K562 (cell line): ENCODE measurements at regions not wholly inside any gene's neighbourhood (a gene's known extent, or its start where the extent isn't known, plus 50 kb on each side); places are given as distances from the start of the nearest gene placed in this dataset.

Source experiments
- ATAC-seq: fragments of 200-7000 bp; cut with Tn5 transposase; 3 replicates; pipeline ENCODE4 v1.9.1; 2020; ENCODE audit warnings: moderate library complexity
- BruUV-seq: library from RNA; stranded (reverse); fragments of 400-500 nt; replicated peaks from 2 replicates; lab custom pipeline; 2021; lab: Mats Ljungman, UMichigan
- CTCF ChIA-PET: fragments of 300-600 bp; formaldehyde crosslinking; extraction: SDS; loops from one replicate; lab custom pipeline; 2021; ENCODE audit warnings: low intra/inter-chr PET ratio; lab: Yijun Ruan, JAX
- POLR2A ChIA-PET: fragments of 300-600, 350-650 bp; sonication (Branson Sonifier 250); formaldehyde crosslinking; extraction: SDS; loops from one replicate; lab custom pipeline; 2021; ENCODE audit warnings: antibody characterized with exemption, inconsistent platforms; lab: Yijun Ruan, JAX
- DNase-seq, 4 experiments: peaks; one replicate each; pipeline versions ENCODE4 v3.0.0 to v3.0.0-alpha.2; 2011 to 2018; ENCODE audit warnings: low spot score in 3 of 4, mixed read lengths in 3 of 4; ENCODE audit errors: extremely low read depth in 1 of 4
- FAIRE-seq: peaks from 2 replicates; lab custom pipeline; 2011; peaks lifted over from hg19 to GRCh38; lab: Jason Lieb, UNC
- H2AFZ ChIP-seq: 2 replicates; pipeline ENCODE4 v1.6.0; 2011; ENCODE audit warnings: low read depth, low read length, control low read depth, inconsistent platforms
- H3K27ac ChIP-seq: fragments of 200-600 bp; 3 replicates; pipeline ENCODE4 v1.8.0; 2011; ENCODE audit warnings: low read depth, mild to moderate bottlenecking, control low read depth, inconsistent platforms, low read length, moderate library complexity, mixed read lengths; ENCODE audit errors: extremely low read depth
- H3K27me3 ChIP-seq, 2 experiments: fragments of 300-600 bp in 1 of 2; 2 replicates in 1 of 2; 3 replicates in 1 of 2; pipeline versions ENCODE4 v1.6.0 to v1.8.0; 2011; ENCODE audit warnings: inconsistent platforms in 2 of 2, low read length in 2 of 2, mild to moderate bottlenecking in 1 of 2, mixed read lengths in 1 of 2, moderate library complexity in 1 of 2; ENCODE audit not compliant: control insufficient read depth in 2 of 2, insufficient read depth in 2 of 2
- H3K36me3 ChIP-seq: fragments of 300-600 bp; 3 replicates; pipeline ENCODE4 v1.8.0; 2011; ENCODE audit warnings: mild to moderate bottlenecking, low read length, inconsistent platforms; ENCODE audit not compliant: control insufficient read depth, insufficient read depth
- H3K4me1 ChIP-seq, 2 experiments: fragments of 200-600 bp in 1 of 2; replicated peaks in 1 of 2; 2 replicates in 1 of 2; 3 replicates in 1 of 2; pipeline versions ENCODE4 v1.5.1 to v1.8.0; 2011; ENCODE audit warnings: inconsistent platforms in 2 of 2, low read length in 2 of 2, mild to moderate bottlenecking in 1 of 2, mixed read lengths in 1 of 2, moderate library complexity in 1 of 2; ENCODE audit not compliant: control insufficient read depth in 2 of 2, insufficient read depth in 2 of 2
- H3K4me2 ChIP-seq: 2 replicates; pipeline ENCODE4 v1.6.1; 2011; ENCODE audit warnings: low read length, control low read depth, inconsistent platforms, mixed read lengths; ENCODE audit not compliant: insufficient read depth
- H3K4me3 ChIP-seq: fragments of 200-600 bp; sonication (generic), shearing (Covaris generic); 2 replicates; pipeline ENCODE4 v1.5.1; 2016; ENCODE audit warnings: control low read depth, inconsistent platforms
- H3K79me2 ChIP-seq: fragments of 200-600 bp; 3 replicates; pipeline ENCODE4 v1.8.0; 2011; ENCODE audit warnings: low read length, inconsistent platforms; ENCODE audit not compliant: control insufficient read depth, insufficient read depth
- H3K9ac ChIP-seq, 2 experiments: 2 replicates each; pipeline versions ENCODE4 v1.6.0 to v1.6.1; 2011; ENCODE audit warnings: low read depth in 2 of 2, low read length in 2 of 2, control low read depth in 1 of 2, inconsistent platforms in 1 of 2, mild to moderate bottlenecking in 1 of 2, mixed read lengths in 1 of 2; ENCODE audit not compliant: insufficient read depth in 1 of 2
- H3K9me1 ChIP-seq: one replicate; pipeline ENCODE4 v1.6.0; 2011; ENCODE audit warnings: inconsistent platforms, mild to moderate bottlenecking, low read length, moderate library complexity; ENCODE audit not compliant: control insufficient read depth, insufficient read depth
- H3K9me3 ChIP-seq: replicated peaks from 2 replicates; pipeline ENCODE4 v1.5.1; 2011; ENCODE audit warnings: low read depth, low read length, inconsistent platforms; ENCODE audit not compliant: control insufficient read depth, insufficient read depth
- H4K20me1 ChIP-seq: replicated peaks from 2 replicates; pipeline ENCODE4 v1.6.1; 2011; ENCODE audit warnings: low read length, inconsistent platforms, mixed read lengths; ENCODE audit not compliant: control insufficient read depth, insufficient read depth
- C11orf30 ChIP-seq: fragments of 450-650 bp; IDR thresholded peaks from 2 replicates; pipeline ENCODE4 v1.6.1; 2016; ENCODE audit warnings: low read depth, mild to moderate bottlenecking
- CAMTA2 ChIP-seq: fragments of 250-450 bp; sonication (Bioruptor Pico); conservative IDR thresholded peaks from 2 replicates; pipeline ENCODE4 v1.5.1; 2022
- CTBP1 ChIP-seq: fragments of 450-650 bp; IDR thresholded peaks from 2 replicates; pipeline ENCODE4 v1.6.1; 2016; ENCODE audit warnings: borderline replicate concordance
- MAFG ChIP-seq: fragments of 450-650 bp; conservative IDR thresholded peaks from 2 replicates; pipeline ENCODE4 v1.6.1; 2016; ENCODE audit warnings: missing genetic modification characterization, missing compliant biosample characterization
- NELFE ChIP-seq: IDR thresholded peaks from 2 replicates; pipeline ENCODE4 v1.6.1; 2011; ENCODE audit warnings: mild to moderate bottlenecking; ENCODE audit not compliant: insufficient read depth, insufficient read length
- PHTF2 ChIP-seq: fragments of 250-450 bp; sonication (Bioruptor Pico); IDR thresholded peaks from 2 replicates; pipeline ENCODE4 v1.5.0; 2021; ENCODE audit warnings: mild to moderate bottlenecking
- SIN3A ChIP-seq, 2 experiments: fragments of 150-350 bp in 1 of 2; IDR thresholded peaks; 2 replicates each; pipeline ENCODE4 v1.6.1; 2011 to 2016; ENCODE audit warnings: borderline replicate concordance in 2 of 2, low read depth in 2 of 2, low read length in 2 of 2, mild to moderate bottlenecking in 2 of 2, moderate library complexity in 2 of 2; ENCODE audit not compliant: control insufficient read depth in 1 of 2
- ZNF586 ChIP-seq: fragments of 450-650 bp; formaldehyde crosslinking; conservative IDR thresholded peaks from 2 replicates; pipeline ENCODE4 v1.4.0; 2020; ENCODE audit warnings: mild to moderate bottlenecking, moderate library complexity
- WGBS: fragments of 100-300 bp; shearing (Covaris generic); methylation state at CpG from one replicate; pipeline ENCODE4 v1.1.6; 2016; ENCODE audit warnings: low coverage, mixed read lengths; ENCODE audit not compliant: insufficient coverage; ENCODE audit errors: missing lambda C conversion rate; 5-methylcytosine and 5-hydroxymethylcytosine counted together
- in situ Hi-C: fragments of 300-500 bp; cut with MboI; formaldehyde crosslinking; loops from 4 replicates; pipeline ENCODE4 v1.15.0; 2018; ENCODE audit warnings: inconsistent platforms, mixed read lengths
- intact Hi-C: fragments of 100-400 bp; cut with micrococcal nuclease; formaldehyde crosslinking; loops from 2 replicates; pipeline ENCODE4 v1.14.2; 2022
- TF ChIP-seq, protein P1 (sequence below): fragments of 250-450 bp; sonication (Bioruptor Pico); IDR thresholded peaks from 2 replicates; pipeline ENCODE4 v1.4.0; 2020
- TF ChIP-seq, protein P2 (sequence below): fragments of 450-650 bp; IDR thresholded peaks from 2 replicates; pipeline ENCODE4 v1.6.1; 2014; ENCODE audit warnings: low read depth, mild to moderate bottlenecking, moderate library complexity, borderline replicate concordance
- TF ChIP-seq, protein P3 (sequence below): fragments of 450-650 bp; conservative IDR thresholded peaks from 2 replicates; pipeline ENCODE4 v1.6.1; 2016; ENCODE audit warnings: missing genetic modification characterization, low read depth, mild to moderate bottlenecking, control low read depth, missing compliant biosample characterization

DNA sequence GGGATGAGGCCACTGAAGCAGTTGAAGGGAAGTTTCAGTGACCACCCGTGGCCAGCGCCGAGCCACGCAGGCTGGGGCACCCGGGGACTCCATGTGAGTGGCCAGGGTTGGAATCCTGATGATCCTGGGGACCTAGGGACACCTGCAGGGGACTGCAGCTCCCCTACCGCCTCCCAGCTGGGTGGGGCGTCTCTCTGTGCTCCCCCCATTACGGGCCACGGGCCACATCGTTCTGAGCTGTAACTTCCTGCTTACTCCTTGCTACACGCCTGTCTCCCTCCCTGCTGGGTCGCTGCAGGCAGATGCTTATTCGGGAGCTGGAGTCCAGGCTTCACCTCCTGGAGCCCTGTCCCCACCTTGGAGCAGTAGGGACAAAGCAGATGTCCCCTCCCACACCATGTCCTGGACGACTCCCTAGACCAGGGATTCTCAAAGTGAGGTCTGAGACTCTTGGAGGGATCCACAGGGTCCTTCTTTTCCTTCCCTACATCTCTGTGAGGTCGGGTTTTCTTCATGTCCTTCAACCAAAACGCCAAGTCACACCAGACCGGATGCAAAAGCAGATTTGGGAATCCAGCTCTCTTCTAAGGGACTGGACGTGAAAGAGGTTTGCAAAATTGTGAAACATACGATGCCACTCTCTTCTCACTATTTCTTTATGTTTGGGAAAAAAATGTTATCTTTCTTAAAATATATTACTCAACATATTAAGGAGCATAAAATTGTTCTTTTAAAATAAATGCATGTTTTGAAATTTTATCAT is 85.9 kb upstream of the NCOR2 start:
- ATAC-seq = peak; percentile 66
- ChIA-PET CTCF (no interaction called here), POLR2A (interaction anchor here (0.5 to 2.2 kb wide), 4 partner anchors 11 to 151 kb away, joined by 3 to 13 read pairs (median 4); no protein-coding TSS in a partner anchor)
- no peaks in the 10 kb centered on the region for H3K27me3 ChIP-seq
- H3K9ac ChIP-seq = peak overlapping the region; percentile 30 to 80
- H3K4me1 ChIP-seq = peaks cover 8 to 26% of the 10 kb centered on the region in 2 experiments; a peak in 4 of 5 replicates
- H4K20me1 ChIP-seq = no peaks in the 10 kb centered on the region
- peak overlapping the region; percentile 87 for H2AFZ ChIP-seq
- no peaks in the 10 kb centered on the region for H3K79me2 ChIP-seq
- no peak overlapping the region for H3K4me3 ChIP-seq
- no TSS peak for BruUV-seq
- intact Hi-C loops (no loop called here), in situ Hi-C loops (no loop called here)
- peak overlapping the region; percentile 69 for H3K4me2 ChIP-seq
- no peaks in the 10 kb centered on the region for H3K36me3 ChIP-seq
- FAIRE-seq = peak; percentile 68
- H3K27ac ChIP-seq = no peak overlapping the region
- 20% methylated on average over 19 of the region's 19 CpGs for WGBS
- H3K9me3 ChIP-seq = no peaks in the 10 kb centered on the region; the same call in 1 of the 2 replicates
- DNase-seq = peak in 2 of 4 experiments; percentile 30 to 42
- H3K9me1 ChIP-seq = no peaks in the 10 kb centered on the region
- TF ChIP-seq, protein P1, sequence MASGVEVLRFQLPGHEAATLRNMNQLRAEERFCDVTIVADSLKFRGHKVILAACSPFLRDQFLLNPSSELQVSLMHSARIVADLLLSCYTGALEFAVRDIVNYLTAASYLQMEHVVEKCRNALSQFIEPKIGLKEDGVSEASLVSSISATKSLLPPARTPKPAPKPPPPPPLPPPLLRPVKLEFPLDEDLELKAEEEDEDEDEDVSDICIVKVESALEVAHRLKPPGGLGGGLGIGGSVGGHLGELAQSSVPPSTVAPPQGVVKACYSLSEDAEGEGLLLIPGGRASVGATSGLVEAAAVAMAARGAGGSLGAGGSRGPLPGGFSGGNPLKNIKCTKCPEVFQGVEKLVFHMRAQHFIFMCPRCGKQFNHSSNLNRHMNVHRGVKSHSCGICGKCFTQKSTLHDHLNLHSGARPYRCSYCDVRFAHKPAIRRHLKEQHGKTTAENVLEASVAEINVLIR (CRISPR knock-in tag) = no peak
- no peak for TF ChIP-seq SIN3A (IDR thresholded peaks at IDR 0.05; ENCODE audit: borderline replicate concordance in 2 of 2, control insufficient read depth in 1 of 2, low read depth in 2 of 2, low read length in 2 of 2)
- TF ChIP-seq ZNF586 (CRISPR knock-in tag) = no peak
- TF ChIP-seq, protein P2, sequence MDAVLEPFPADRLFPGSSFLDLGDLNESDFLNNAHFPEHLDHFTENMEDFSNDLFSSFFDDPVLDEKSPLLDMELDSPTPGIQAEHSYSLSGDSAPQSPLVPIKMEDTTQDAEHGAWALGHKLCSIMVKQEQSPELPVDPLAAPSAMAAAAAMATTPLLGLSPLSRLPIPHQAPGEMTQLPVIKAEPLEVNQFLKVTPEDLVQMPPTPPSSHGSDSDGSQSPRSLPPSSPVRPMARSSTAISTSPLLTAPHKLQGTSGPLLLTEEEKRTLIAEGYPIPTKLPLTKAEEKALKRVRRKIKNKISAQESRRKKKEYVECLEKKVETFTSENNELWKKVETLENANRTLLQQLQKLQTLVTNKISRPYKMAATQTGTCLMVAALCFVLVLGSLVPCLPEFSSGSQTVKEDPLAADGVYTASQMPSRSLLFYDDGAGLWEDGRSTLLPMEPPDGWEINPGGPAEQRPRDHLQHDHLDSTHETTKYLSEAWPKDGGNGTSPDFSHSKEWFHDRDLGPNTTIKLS = no peak
- TF ChIP-seq, protein P3, sequence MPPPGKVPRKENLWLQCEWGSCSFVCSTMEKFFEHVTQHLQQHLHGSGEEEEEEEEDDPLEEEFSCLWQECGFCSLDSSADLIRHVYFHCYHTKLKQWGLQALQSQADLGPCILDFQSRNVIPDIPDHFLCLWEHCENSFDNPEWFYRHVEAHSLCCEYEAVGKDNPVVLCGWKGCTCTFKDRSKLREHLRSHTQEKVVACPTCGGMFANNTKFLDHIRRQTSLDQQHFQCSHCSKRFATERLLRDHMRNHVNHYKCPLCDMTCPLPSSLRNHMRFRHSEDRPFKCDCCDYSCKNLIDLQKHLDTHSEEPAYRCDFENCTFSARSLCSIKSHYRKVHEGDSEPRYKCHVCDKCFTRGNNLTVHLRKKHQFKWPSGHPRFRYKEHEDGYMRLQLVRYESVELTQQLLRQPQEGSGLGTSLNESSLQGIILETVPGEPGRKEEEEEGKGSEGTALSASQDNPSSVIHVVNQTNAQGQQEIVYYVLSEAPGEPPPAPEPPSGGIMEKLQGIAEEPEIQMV (tag) = no peak
- TF ChIP-seq PHTF2 = no peak
- peak; percentile 69 for TF ChIP-seq MAFG (tag)
- peak; percentile 72 for TF ChIP-seq C11orf30
- peak; percentile 45; the same call in 1 of the 2 replicates for TF ChIP-seq CTBP1
- TF ChIP-seq NELFE = no peak
- no peak for TF ChIP-seq CAMTA2 (CRISPR knock-in tag)
